Activated CD8-positive, alpha-beta memory T cell treated with anti-CD3 and anti-CD28 coated beads for 4 hours (primary cell): ENCODE measurements at regions not wholly inside any gene's neighbourhood (a gene's known extent, or its start where the extent isn't known, plus 50 kb on each side); places are given as distances from the start of the nearest gene placed in this dataset.

Experiments
- DNase-seq, 2 donors: peaks; one replicate each; pipeline ENCODE4 v3.0.0-alpha.2; 2020; ENCODE audit warnings: low read depth in 2 of 2

DNA sequence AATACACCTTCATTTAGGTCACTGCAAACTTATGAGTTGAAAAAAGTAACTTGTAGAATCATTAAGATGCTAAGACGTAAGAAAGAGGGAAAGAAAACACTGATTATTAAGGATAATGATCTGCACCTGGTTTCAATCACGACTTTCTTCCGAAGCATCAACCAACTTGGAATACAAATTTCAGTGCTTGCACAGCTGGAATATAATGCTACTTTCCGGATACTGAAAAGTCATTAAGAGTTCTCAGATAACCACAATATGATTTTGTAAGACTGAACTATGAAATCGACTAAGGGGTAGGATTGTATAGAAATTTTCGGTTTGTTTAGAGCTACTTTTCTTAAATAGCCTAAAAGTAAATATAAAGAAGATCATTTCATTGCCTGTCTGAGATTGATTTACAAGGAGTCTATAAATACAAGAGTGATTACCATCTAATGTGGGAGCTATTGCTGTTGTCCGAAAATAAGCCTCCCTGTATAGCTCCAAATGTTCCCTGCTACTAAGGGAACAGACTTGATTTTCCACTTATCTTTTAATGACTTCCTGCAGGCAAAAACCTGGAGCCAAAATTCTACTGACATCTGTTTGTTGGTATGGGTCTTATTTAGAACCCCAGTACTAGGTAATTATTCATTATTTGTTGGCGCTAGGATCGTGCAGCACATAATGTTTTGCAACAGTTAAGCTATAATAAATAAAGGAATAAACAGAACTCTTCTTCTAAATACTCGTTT lies 673.3 kb downstream of the KCNT2 start:
- no peak for DNase-seq

DNA sequence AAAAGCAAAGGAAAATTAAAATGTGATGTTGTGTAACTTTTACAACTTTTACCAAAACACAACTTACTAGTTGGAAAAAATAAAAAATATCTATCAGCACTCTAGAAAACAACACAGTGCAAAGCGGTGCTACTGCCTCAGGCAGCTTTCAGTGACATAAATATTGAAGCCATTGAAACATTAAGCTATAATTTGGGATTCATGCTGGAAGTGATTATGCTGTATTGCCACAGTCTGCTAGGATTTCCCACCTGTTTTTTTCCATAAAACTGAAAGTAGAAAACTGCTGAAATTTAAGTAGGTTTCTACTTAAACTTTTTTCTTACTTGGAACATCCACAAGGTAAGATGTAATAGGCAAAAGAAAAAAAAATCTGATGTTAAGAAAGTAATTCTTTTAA lies 674.4 kb downstream of the KCNT2 start:
- no peak for DNase-seq

DNA sequence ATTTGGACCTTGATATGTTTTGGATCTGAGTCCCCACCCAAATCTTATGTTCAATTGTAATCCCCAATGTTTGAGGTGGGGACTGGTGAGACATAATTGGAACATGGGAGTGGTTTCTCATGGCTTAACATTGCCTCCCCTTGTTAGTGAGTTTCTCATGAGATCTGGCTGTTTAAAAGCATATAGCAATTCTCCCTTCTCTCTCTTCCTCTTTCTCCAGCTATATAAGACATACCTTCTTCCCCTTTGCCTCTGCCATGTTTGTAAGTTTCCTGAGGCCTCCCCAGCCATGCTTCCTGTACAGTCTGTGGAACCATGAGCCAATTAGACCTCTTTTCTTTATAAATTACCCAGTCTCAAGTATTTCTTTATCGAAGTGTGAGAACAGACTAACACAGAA lies 692.4 kb downstream of the KCNT2 start:
- no peak for DNase-seq

DNA sequence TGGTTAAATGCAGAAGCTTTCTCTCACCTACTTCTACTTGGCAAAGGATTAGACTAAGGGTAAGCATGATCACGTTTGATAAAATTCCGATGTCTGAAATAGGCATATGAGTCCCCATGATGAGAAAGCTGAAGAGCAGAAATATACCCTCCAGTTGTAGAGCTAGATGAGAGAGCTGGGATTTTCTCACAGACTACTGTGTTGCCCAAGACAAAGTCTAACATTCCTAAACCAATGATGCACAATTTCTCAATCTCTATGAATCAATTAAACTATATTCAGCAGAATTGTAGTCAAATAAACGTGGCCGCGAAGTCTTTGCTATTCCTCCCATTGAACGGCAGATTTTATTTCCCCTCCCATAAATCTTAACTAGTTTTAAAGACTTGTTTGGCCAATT lies 699.2 kb downstream of the KCNT2 start:
- DNase-seq: no peak

DNA sequence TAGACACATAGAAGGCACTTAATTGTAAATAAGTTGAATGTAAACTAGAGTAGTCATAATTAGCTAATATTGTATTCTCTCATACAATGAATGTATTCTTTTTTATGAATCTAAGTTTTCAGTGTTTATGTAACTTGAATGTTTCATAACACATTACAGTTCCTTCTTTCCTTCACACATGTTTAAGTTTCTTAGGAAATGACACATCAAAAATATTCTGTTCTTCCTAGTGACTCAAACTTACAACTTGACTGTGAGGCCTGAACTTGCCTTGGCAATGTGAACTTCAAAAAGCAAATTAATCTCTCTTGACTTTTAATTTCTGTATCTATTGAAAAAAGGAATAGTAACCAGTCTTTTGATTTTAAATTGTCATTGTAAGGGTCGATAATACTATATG lies 700.1 kb downstream of the KCNT2 start:
- no peak for DNase-seq

DNA sequence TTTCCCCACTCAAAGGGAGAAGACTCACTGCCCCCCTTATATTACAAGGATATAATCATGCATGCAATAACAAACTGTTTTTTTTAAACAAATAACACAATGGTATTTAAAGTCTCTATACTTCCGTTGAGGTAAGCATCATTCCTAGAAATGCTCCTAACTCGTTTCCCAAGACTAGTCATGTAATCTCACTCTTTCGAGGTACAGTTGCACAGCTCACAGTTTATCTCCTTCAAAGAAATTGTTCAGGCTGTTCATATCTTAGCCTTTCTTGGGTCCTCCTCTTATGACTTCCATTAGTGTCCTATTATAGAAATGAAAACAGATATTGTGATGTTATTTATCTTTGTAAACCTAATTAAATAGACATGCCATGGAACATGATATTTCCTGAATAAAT lies 705.0 kb downstream of the KCNT2 start:
- DNase-seq: no peak

DNA sequence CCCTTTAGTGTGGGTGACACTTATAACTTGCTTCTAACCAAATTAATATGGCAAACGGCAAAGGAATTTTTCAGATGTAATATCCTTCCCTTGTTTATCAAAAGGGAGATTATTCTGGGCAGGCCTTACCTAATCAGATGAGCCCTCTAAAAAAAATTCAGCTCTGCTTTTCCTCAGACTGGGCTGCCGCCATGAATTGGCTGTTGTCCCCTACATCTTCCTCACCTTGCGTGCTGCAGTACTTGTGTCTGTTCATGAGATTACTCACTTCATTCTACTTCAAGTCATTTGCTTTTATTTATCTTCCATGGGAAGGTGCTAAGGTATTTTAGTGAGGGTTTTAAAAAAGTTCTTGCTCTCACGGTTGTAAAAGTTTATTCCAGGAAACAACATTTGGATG lies 705.5 kb downstream of the KCNT2 start:
- no peak for DNase-seq

DNA sequence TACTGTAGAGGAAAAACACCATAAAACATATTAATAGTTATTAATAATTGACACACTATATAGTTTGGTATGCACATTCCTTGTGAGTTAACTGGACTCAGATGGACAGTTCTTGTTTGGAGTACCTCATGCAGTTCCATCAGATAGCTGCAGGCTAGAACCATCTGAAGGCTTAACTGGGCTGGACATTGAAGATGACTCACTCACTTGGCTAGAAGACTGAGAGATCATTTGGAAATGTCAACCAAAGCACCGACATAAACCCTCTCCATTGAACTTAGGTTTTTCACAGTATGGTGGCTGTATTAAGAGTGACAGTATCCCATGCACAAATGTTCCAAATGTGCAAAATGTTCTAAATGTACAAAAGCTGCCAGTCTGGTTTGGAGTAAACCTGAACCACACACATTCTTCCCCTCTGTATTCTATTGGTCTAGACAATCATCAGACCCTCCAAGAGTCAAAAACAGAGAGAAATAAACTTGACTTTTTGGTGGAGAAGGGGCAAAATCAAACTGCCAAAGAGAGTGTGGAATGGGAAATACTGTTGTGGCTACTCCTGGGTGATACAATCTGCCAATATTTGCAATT lies 708.4 kb downstream of the KCNT2 start:
- no peak for DNase-seq

DNA sequence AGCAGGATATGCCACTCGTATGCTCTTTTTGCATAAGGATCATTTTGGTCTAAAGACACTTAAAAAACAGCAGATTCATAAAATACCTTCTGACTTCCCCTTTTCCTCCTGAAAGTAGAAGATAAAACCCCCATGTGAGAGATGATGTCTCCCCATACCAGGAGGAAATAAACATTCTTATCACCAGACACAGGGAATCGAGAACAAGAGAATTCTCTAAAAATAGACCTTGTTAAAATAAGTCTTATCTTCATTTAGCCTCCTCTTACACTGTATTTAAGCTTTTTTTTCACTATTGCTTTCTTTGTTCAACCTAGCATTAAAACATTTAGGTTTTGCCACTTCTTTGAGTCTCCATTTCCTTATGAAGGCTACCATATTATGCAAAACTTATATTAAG lies 709.3 kb downstream of the KCNT2 start:
- DNase-seq: no peak

DNA sequence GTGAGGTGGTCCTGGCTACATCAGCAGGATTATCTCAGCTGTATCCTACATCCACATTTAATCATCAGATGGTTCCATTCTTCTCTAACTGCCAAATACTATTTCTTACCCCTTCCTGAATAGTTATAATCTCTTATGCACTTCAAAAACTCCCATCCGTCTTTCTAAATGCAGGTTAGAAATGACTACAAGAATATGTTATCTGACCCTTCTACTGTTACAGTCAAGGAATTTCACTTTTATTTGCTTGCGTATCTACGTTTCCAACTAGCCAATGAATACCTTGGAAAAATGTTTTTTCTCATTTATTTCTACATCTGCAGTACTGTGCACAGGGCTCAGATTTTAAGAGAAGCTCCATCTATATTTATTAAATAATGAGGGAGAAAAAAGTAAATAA lies 709.9 kb downstream of the KCNT2 start:
- DNase-seq: no peak

DNA sequence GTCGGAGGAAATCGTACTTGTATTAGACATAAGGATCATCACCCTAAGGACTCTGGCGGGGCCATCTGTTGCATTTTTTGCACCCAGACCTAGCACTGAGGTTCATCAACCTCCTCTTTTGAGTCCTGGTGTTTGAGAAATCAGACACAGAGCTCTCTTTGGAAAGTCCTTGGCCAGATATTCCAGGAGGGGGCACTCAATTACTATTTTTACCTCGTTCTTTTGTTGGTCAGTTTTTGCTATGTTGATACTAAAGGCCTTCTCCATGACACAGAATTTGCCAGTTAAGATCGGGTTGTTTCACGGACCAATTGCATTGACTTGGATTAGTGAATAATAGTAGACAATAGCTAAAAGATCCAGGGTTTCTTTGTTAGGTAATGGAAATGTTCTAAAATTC lies 711.2 kb downstream of the KCNT2 start:
- no peak for DNase-seq

DNA sequence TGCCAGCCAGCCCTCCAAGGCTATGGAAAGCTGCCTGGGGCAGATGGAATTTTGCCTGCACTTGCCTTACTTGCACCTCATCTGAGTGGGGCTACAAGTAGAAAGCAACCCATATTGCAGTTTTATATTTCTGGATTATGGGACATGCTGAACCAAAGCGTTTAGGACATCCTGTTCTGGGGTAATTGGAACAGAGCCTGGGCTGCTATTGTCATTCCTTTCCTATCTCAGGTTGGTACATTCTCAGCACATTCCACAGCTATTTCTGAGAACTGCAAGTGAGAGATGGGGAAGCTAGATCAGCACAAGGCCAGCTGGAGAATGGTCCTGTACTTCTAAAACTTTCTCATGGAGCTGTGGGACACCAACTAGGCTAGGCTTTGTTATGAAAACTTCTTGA lies 713.8 kb downstream of the KCNT2 start:
- no peak for DNase-seq

DNA sequence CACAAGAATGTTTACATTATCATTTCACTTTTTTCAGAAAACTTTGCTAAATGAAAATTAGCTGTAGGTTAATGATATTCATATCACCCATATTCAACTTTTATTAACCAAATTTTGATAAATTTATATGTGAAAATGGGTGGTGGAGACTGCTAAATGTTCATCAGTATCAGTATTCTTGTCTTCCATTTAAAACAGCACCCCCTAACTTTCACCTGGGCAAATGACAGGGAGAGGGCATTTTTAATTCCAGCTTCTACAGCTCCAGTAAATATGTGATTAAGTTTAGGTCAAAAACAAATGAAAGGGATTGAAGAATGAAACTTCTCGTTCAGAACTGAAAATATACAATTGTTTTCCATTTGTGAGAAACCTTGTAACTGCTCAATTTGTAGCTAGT lies 722.2 kb downstream of the KCNT2 start:
- no peak for DNase-seq

DNA sequence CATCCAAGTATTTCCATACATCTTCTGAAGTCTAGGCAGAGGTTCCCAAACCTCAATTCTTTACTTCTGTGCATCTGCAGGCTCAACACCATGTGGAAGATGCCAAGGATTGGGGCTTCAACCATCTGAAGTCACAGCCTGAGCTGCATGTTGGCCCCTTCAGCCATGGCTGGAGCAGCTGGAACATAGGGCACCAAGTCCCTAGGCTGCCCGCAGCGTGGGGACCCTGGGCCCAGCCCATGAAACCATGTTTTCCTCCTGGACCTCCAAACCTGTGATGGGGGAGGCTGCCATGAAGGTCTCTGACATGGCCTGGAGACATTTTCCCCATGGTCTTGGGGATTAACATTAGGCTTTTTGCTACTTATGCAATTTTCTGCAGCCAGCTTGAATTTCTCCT lies 729.8 kb downstream of the KCNT2 start:
- DNase-seq: no peak

DNA sequence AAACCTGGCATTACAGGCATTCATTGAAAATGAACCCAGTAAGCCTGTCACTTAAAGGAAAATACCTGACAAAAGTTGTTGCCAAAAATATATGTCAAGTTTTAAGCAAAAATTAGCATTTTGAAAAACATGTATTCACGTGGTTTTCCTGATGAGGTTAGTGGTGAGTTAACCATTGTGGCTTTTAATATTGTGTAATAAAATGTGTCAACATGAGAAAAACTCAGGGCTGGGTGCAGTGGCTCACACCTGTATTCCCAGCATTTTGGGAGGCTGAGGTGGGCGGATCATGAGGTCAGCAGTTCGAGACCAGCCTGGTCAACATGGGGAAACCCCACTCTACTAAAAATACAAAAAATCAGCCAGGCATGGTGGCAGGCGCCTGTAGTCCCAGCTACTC lies 731.4 kb downstream of the KCNT2 start:
- no peak for DNase-seq

DNA sequence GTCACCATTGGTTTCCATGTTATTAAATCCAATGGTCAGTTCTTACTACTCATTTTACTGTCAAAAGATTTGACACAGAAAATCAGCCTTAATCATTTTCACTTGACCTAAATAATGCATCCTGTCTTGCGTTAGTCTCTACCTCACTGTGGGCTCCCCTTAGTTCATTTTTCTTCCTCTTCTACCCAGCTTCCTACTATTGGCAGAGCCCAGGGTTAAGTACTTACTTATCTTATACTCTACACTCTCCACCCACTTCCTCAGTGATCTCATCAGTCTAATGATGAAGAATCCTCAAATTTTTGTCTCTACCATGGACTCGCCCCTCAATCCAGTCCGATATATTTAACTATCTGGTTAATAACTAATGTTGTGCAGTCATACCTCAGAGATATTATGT lies 735.9 kb downstream of the KCNT2 start:
- no peak for DNase-seq

DNA sequence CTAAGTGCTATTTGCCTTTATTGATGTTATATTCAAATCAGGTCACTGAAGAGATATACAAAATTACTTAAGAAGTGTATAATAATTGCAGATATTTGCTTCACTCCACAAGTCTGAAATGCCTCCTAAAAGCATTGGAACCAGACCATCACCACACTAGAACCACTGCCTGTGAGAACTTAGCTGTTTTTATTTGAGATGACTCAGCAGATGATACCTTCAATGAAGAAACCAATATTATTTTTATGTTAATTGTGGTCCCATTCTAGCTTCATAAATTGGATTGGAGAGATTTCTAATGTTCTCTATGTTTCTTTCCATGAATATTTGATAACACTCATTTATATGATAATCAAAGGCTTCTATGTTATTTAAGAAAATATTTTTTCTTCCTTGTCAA lies 740.6 kb downstream of the KCNT2 start:
- no peak for DNase-seq

DNA sequence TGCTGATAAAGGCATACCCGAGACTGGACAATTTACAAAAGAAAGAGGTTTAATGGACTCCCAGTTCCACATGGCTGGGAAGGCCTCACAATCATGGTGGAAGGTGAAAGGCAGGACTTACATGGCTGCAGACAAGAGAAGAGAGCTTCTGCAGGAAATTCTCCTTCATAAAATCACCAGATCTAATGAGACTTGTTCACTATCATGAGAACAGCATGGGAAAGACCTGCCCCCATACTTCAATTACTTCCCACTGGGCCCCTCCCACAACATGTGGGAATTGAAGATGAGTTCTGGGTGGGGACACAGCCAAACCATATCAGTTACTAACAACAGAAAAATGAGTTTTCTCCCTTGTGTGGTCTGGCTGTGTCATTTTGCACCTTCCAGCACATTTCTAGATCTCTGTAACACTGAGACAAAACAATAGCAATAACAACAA lies 741.4 kb downstream of the KCNT2 start:
- no peak for DNase-seq

DNA sequence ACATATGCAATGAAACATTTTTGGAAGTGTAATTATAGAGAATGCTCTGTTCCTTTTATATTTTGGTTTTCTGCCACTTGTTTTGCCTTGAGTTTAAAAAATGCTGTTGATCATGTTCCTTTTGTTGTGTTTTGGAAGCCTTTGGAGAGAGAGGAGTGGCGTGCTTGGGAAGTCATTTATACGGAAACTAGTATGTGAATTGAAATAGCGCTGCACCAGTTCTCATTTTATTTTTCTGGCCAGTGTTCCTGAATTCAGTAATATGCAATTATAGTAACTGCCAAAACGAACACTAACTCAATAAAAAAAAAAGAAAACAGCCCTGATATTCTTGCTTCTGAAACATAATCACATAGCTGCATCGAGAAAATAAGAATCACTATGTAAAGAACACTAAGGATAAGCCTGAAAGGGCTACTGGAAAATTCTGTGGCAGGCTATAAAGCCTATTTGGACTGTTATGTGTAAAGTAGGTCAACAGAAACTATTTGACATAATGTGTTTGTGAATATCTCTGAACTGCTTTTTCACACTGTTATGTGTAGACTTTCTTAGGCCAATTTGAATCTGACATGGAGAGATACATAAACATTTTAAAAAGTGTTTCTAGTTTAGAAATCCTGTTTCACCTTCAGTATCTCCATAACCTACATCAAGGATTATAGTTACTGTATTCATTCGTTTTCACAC lies 742.0 kb downstream of the KCNT2 start:
- DNase-seq: no peak

DNA sequence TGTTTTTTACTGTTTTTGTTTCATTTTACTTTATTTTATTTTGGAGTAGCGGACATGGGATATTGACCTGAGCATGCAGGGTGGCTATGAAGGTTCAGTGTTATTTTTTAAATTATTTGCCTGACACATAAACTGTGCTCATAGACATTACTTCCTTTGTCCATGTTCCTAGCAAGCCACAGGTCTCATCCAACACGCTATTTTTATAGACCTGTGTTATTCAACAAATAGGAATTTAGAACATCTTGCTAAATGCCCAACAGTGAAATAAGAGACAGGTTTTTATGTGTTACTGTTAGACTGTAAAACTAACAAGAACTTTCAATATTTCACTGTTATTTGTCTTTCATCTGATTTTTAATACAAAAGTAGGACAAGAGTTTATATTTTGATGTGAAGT lies 756.4 kb downstream of the KCNT2 start:
- no peak for DNase-seq

DNA sequence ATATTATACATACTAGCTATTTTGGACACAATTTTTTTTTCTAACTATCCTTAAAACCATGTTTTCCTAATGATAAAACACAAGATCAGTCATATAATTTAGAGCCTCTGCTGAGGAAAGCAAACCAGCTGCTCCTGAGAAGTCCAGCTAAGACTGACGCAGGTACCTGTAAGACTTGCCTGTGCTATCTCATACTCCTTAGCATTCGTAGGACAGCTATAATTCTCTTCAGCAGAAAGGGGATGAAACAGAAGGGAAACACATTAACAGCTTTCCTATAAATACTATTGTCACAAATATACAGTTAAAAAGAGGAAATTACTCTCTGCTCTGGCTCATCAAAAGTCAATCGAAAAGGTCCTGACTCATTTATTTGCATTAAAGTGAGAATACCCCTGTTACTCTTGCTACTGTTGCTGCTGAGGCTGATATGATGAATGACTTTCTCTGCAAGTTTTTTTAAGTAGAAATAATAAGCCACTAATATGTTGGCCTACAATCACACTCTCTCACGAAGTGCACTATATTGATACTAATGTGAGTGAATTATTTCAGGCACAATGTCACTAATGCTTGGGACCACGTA lies 757.1 kb downstream of the KCNT2 start:
- DNase-seq: no peak

DNA sequence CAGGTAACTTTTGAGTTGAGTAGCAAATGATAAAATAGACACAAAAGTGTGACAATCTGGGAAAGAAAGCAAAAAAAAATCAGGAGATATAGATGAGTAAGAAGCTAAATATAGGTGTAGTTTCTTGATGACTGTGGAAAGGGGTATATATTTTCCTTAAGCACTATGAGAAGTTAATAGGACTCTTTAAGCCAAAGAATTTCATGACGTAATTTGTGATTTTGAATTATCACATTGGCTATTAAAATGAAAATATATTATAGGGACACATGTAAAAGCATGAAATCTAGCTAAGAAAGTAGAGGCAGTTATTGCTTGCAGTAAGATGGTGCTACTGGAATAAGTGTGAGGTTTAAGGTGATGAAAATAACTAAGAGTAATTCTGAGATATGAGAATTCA lies 759.1 kb downstream of the KCNT2 start:
- DNase-seq: no peak
